Smooth muscle cell (in vitro differentiated cells): ENCODE measurements at regions not wholly inside any gene's neighbourhood (a gene's known extent, or its start where the extent isn't known, plus 50 kb on each side); places are given as distances from the start of the nearest gene placed in this dataset.
"Not testable (repeated sequence)": the region's sequence is repeated elsewhere in the genome, so short reads cannot be mapped to it uniquely, and the experiment has no call there.

ENCODE experiments used
- DNase-seq: peaks from one replicate; lab custom pipeline; 2025; ENCODE audit not compliant: unreplicated experiment; lab: John Stamatoyannopoulos, UW
- H2AFZ ChIP-seq: fragments of 200-600 bp; sonication (generic); 2 replicates; pipeline ENCODE4 v1.6.0; 2016; ENCODE audit warnings: antibody characterized with exemption, low read depth, mild to moderate bottlenecking
- H3F3A ChIP-seq: fragments of 200-600 bp; sonication (generic); 2 replicates; pipeline ENCODE4 v1.6.0; 2017; ENCODE audit warnings: antibody characterized with exemption, low read depth
- H3K27ac ChIP-seq: fragments of 200-600 bp; sonication (generic); 2 replicates; pipeline ENCODE4 v1.5.1; 2016; ENCODE audit warnings: low read depth, mild to moderate bottlenecking
- H3K27me3 ChIP-seq: fragments of 200-600 bp; sonication (generic); 2 replicates; pipeline ENCODE4 v1.6.1; 2016; ENCODE audit warnings: low read depth, mild to moderate bottlenecking
- H3K36me3 ChIP-seq: fragments of 200-600 bp; sonication (generic); 2 replicates; pipeline ENCODE4 v1.5.1; 2016; ENCODE audit warnings: low read depth
- H3K4me1 ChIP-seq: fragments of 200-600 bp; sonication (generic); 2 replicates; pipeline ENCODE4 v1.5.1; 2016; ENCODE audit warnings: low read depth
- H3K4me2 ChIP-seq: fragments of 200-600 bp; sonication (generic); 2 replicates; pipeline ENCODE4 v1.6.0; 2016; ENCODE audit warnings: mild to moderate bottlenecking
- H3K4me3 ChIP-seq: fragments of 200-600 bp; sonication (generic); 2 replicates; pipeline ENCODE4 v1.5.1; 2016; ENCODE audit warnings: mild to moderate bottlenecking
- H3K79me2 ChIP-seq: fragments of 200-600 bp; sonication (generic); 2 replicates; pipeline ENCODE4 v1.6.0; 2016; ENCODE audit warnings: low read depth, mild to moderate bottlenecking
- H3K9ac ChIP-seq: fragments of 200-600 bp; sonication (generic); 2 replicates; pipeline ENCODE4 v1.6.0; 2016; ENCODE audit warnings: low read depth
- H3K9me3 ChIP-seq: fragments of 200-600 bp; sonication (generic); replicated peaks from 2 replicates; pipeline ENCODE4 v1.5.1; 2016; ENCODE audit warnings: low read depth
- H4K20me1 ChIP-seq: fragments of 200-600 bp; sonication (generic); 2 replicates; pipeline ENCODE4 v1.6.0; 2016; ENCODE audit warnings: low read depth
- WGBS: methylation state at CpG from one replicate; pipeline ENCODE4 v1.1.7; 2016; ENCODE audit warnings: low lambda C conversion rate; 5-methylcytosine and 5-hydroxymethylcytosine counted together
- TF ChIP-seq, protein P1 (sequence below): fragments of 200-600 bp; sonication (generic); IDR thresholded peaks from 2 replicates; pipeline ENCODE4 v1.5.1; 2017; ENCODE audit warnings: borderline replicate concordance, mild to moderate bottlenecking, antibody characterized with exemption; ENCODE audit not compliant: insufficient read depth, poor library complexity, severe bottlenecking

DNA sequence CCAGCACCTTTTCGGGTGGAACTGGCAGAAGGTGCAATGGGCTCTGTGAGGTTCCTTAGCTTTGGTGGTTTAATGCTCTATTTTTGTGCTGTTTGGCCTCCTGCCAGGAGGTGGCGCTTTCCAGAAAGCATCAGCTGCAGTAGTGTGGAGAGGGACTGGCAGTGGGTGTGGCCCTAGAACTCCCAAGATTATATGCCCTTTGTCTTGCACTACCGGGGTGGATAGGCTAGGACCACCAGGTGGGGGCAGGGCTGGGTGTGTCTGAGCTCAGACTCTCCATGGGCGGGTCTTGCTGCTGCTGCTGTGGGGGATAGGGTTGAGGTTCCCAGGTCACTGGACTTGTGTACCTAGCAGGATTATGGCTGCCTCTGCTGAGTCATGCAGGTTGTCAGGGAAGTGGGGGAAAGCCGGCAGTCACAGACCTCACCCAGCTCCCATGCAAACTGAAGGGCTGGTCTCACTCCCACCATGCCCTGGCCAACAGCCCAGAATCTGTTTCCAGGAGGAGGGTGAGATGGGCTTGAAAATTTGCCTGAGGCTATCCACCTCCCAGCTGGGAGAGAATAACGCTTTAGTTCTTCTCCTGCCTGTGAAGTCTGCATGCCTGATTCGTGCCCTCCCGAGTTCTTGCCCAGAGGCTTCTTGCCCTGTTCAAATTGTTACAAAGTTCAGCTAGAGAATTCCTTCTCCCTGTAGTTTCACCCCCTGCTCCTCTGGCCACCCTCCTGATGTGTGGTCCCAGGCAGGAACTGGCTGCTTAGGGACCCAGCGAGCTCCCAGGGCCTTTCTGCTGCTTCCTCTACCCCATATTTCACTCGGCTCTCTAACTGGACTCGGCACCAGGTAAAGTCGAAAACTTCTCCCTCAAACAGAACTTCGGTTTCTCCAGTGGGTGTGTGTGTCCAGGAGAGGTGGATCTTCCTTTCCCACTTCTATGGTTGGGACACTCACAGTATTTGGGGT is 76.5 kb upstream of the BTG3 start:
- TF ChIP-seq, protein P1, sequence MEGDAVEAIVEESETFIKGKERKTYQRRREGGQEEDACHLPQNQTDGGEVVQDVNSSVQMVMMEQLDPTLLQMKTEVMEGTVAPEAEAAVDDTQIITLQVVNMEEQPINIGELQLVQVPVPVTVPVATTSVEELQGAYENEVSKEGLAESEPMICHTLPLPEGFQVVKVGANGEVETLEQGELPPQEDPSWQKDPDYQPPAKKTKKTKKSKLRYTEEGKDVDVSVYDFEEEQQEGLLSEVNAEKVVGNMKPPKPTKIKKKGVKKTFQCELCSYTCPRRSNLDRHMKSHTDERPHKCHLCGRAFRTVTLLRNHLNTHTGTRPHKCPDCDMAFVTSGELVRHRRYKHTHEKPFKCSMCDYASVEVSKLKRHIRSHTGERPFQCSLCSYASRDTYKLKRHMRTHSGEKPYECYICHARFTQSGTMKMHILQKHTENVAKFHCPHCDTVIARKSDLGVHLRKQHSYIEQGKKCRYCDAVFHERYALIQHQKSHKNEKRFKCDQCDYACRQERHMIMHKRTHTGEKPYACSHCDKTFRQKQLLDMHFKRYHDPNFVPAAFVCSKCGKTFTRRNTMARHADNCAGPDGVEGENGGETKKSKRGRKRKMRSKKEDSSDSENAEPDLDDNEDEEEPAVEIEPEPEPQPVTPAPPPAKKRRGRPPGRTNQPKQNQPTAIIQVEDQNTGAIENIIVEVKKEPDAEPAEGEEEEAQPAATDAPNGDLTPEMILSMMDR = peak; percentile 19
- Histone ChIP-seq H3K4me3 (no peak overlapping the region), H3F3A (no peaks in the 10 kb centered on the region), H3K4me1 (no peaks in the 10 kb centered on the region), H2AFZ (no peak overlapping the region), H4K20me1 (no peaks in the 10 kb centered on the region), H3K27ac (peak overlapping the region; percentile 80), H3K9ac (no peak overlapping the region), H3K79me2 (no peaks in the 10 kb centered on the region), H3K9me3 (no peaks in the 10 kb centered on the region), H3K4me2 (no peak overlapping the region), H3K27me3 (no peaks in the 10 kb centered on the region), H3K36me3 (no peaks in the 10 kb centered on the region)
- WGBS = 77% methylated on average over 13 of the region's 13 CpGs
- no peak for DNase-seq

DNA sequence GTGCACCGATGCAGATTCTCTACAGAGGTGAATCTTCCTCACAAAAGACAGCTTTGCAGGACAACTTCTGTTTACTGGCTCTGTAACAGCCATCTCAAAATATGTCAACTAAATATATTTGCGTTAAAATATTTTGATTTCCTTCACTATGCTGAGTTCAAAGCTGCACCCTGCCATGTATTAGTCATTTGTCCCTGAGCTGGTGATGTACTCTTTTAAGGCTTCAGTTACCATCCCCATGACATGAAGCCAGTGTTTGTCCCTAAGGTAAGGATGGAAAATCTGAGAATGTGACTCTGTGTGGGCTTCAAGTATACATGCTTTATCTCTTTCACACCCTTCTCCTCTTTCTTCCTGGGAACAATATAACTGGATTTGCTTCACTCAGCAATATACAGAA is 70.2 kb upstream of the BTG3 start:
- Histone ChIP-seq H2AFZ (no peak overlapping the region), H3K4me2 (no peak overlapping the region), H3K79me2 (no peaks in the 10 kb centered on the region), H4K20me1 (no peaks in the 10 kb centered on the region), H3K36me3 (no peaks in the 10 kb centered on the region), H3K9ac (no peak overlapping the region), H3K27ac (no peak overlapping the region), H3K27me3 (no peaks in the 10 kb centered on the region), H3K9me3 (no peaks in the 10 kb centered on the region), H3F3A (no peaks in the 10 kb centered on the region), H3K4me3 (no peak overlapping the region), H3K4me1 (no peaks in the 10 kb centered on the region)
- TF ChIP-seq, protein P1 = no peak
- no peak for DNase-seq
- WGBS = 88% methylated on average over 2 of the region's 2 CpGs

DNA sequence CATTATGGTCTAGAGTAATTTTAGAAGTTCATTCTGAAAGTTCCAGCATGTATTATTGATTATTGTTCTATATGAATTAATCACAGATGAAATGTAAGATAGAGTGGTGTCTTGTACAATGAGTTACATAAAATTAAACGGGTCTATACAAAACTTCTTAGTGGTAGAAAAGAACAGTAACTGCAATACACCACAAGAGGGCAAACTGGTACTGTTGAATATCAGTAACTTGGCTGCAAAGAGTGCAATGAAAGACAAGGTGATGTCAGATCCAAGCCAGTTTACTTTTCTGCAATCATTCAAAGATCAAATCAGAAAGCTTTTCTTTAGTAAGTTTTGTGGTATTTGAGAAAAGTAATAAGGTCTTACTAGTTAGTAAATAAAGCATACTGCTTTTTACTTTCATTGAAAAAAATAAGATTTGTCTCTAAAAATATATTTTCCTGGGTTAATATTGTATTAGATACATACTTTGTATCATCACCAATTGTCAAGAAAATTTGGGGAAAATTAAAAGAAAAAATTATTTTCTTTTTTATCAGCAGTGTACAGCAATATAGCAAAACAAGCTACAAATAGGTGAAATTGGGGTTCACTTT is 66.4 kb upstream of the BTG3 start:
- DNase-seq = no peak
- Histone ChIP-seq H3K27ac (no peak overlapping the region), H3F3A (no peaks in the 10 kb centered on the region), H3K36me3 (no peaks in the 10 kb centered on the region), H3K4me3 (no peak overlapping the region), H2AFZ (no peak overlapping the region), H3K79me2 (no peaks in the 10 kb centered on the region), H3K9me3 (no peaks in the 10 kb centered on the region), H4K20me1 (no peaks in the 10 kb centered on the region), H3K27me3 (no peaks in the 10 kb centered on the region), H3K9ac (no peak overlapping the region), H3K4me1 (peaks cover 8% of the 10 kb centered on the region), H3K4me2 (no peak overlapping the region)
- TF ChIP-seq, protein P1 = peak; percentile 87
- 14% methylated on average over 1 of the region's 1 CpG for WGBS

DNA sequence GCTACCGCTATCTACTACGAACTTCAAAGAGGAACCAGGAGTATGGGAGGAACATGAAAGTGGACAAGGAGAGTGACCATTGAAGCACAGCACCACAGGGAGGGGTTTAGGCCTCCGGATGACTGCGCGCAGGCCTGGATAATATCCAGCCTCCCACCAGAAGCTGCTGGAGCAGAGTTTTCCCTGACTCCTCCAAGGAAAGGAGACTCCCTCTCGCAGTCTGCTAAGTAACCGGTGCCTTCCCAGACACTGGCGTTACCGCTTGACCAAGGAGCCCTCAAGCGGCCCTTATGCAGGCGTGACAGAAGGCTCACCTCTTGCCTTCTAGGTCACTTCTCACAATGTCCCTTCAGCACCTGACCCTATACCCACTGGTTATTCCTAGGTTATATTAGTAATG is 64.2 kb upstream of the BTG3 start:
- not testable (repeated sequence) for H3K9ac ChIP-seq, H4K20me1 ChIP-seq, H3K9me3 ChIP-seq, H3K36me3 ChIP-seq, H3F3A ChIP-seq, H3K27ac ChIP-seq, H2AFZ ChIP-seq, DNase-seq, H3K27me3 ChIP-seq, H3K4me2 ChIP-seq, H3K79me2 ChIP-seq, H3K4me3 ChIP-seq
- 80% methylated on average over 11 of the region's 11 CpGs for WGBS
- peaks cover 19% of the 10 kb centered on the region for H3K4me1 ChIP-seq
